Lung (tissue), 11 donors: ENCODE measurements at regions not wholly inside any gene's neighbourhood (a gene's known extent, or its start where the extent isn't known, plus 50 kb on each side); places are given as distances from the start of the nearest gene placed in this dataset.

Experiments
- ATAC-seq: fragments of 200-7000 bp; cut with Tn5 transposase; one replicate; pipeline ENCODE4 v1.9.1; 2020; ENCODE audit warnings: moderate number of reproducible peaks; ENCODE audit not compliant: insufficient read depth, low FRiP score
- DNase-seq, 3 donors: peaks; one replicate each; pipeline ENCODE4 v3.0.0-alpha.2; 2013 to 2017
- H3K27ac ChIP-seq, 2 donors: one replicate each; pipeline ENCODE4 v1.5.1; 2013; ENCODE audit warnings: mild to moderate bottlenecking in 2 of 2, moderate library complexity in 2 of 2, control low read depth in 1 of 2, inconsistent platforms in 1 of 2, low read depth in 1 of 2, low read length in 1 of 2
- H3K27me3 ChIP-seq, 3 donors: one replicate each; pipeline ENCODE4 v1.5.1; 2013; ENCODE audit warnings: low read length in 2 of 3; ENCODE audit not compliant: control insufficient read depth in 3 of 3, insufficient read depth in 3 of 3
- H3K36me3 ChIP-seq, 4 donors: one replicate each; pipeline ENCODE4 v1.5.1; 2013; ENCODE audit warnings: low read length in 4 of 4, mild to moderate bottlenecking in 1 of 4, moderate library complexity in 1 of 4; ENCODE audit not compliant: control insufficient read depth in 4 of 4, insufficient read depth in 4 of 4
- H3K4me1 ChIP-seq, 5 donors: one replicate each; pipeline ENCODE4 v1.5.1; 2013; ENCODE audit warnings: low read length in 5 of 5, mild to moderate bottlenecking in 2 of 5, moderate library complexity in 1 of 5; ENCODE audit not compliant: control insufficient read depth in 5 of 5, insufficient read depth in 5 of 5
- H3K4me3 ChIP-seq: one replicate; pipeline ENCODE4 v1.5.1; 2013; ENCODE audit warnings: mild to moderate bottlenecking, control low read depth, moderate library complexity
- H3K9ac ChIP-seq, 2 donors: one replicate each; pipeline ENCODE4 v1.5.1; 2013; ENCODE audit warnings: low read length in 2 of 2, control low read depth in 1 of 2; ENCODE audit not compliant: insufficient read depth in 1 of 2
- H3K9me3 ChIP-seq, 4 donors: one replicate each; pipeline ENCODE4 v1.5.1; 2013; ENCODE audit warnings: low read length in 3 of 4, mild to moderate bottlenecking in 1 of 4, moderate library complexity in 1 of 4; ENCODE audit not compliant: control insufficient read depth in 4 of 4, insufficient read depth in 3 of 4
- CTCF ChIP-seq: IDR thresholded peaks from 2 replicates; pipeline ENCODE4 v1.5.1; 2012; ENCODE audit warnings: mild to moderate bottlenecking; ENCODE audit errors: control extremely low read depth, extremely low read depth
- WGBS, 2 donors: extraction: QIAGEN DNeasy Blood & Tissue Kit; methylation state at CpG; one replicate each; pipeline ENCODE4 v1.1.7; 2013; 5-methylcytosine and 5-hydroxymethylcytosine counted together
- donor health status: control.
- donor health status: control.
- donor health status: Bipolar disorder and iron deficiency.
- donor health status: healthy.
- donor health status: DM: yes; HTN: yes; CAD: no.

- peaks cover 0 to 6% (median 0%) of the 10 kb centered on the region in 4 donors for H3K9me3 ChIP-seq
- H3K4me3 ChIP-seq = no peak overlapping the region
- DNase-seq = no peak
- H3K9ac ChIP-seq = no peak overlapping the region
- no peak for ATAC-seq
- H3K27ac ChIP-seq = no peak overlapping the region
- peaks cover 0 to 2% (median 0%) of the 10 kb centered on the region in 5 donors for H3K4me1 ChIP-seq
- peaks cover 5 to 59% (median 33%) of the 10 kb centered on the region in 3 donors for H3K27me3 ChIP-seq
- WGBS, 2 donors = 22% methylated on average over 9 of the region's 9 CpGs
- no peak for TF ChIP-seq CTCF
- no peaks in the 10 kb centered on the region for H3K36me3 ChIP-seq
Measured at GRCh38 chr15:83372434-83372891, 74.7 kb upstream of the SH3GL3 start.

- Histone ChIP-seq H3K27ac (no peak overlapping the region), H3K27me3 (peaks cover 4 to 46% (median 36%) of the 10 kb centered on the region in 3 donors), H3K36me3 (no peaks in the 10 kb centered on the region), H3K9ac (no peak overlapping the region), H3K9me3 (no peaks in the 10 kb centered on the region), H3K4me1 (peaks cover 0 to 4% (median 0%) of the 10 kb centered on the region in 5 donors), H3K4me3 (no peak overlapping the region)
- WGBS, 2 donors = 8 to 9% methylated on average over 26 to 34 of the region's 34 CpGs
- ATAC-seq (no peak), DNase-seq (no peak)
- TF ChIP-seq CTCF = no peak
Measured at GRCh38 chr15:83378921-83379578, 68.1 kb upstream of the SH3GL3 start.

- H3K4me3 ChIP-seq = no peak overlapping the region
- WGBS, 2 donors = 25 to 28% methylated on average over 19 of the region's 19 CpGs
- no peak for TF ChIP-seq CTCF
- no peak for DNase-seq
- H3K9me3 ChIP-seq = no peaks in the 10 kb centered on the region
- peaks cover 4 to 41% (median 34%) of the 10 kb centered on the region in 3 donors for H3K27me3 ChIP-seq
- no peak overlapping the region for H3K9ac ChIP-seq
- no peak for ATAC-seq
- H3K4me1 ChIP-seq = peaks cover 0 to 4% (median 0%) of the 10 kb centered on the region in 5 donors
- no peak overlapping the region for H3K27ac ChIP-seq
- no peaks in the 10 kb centered on the region for H3K36me3 ChIP-seq
Measured at GRCh38 chr15:83379579-83379959, 67.6 kb upstream of the SH3GL3 start.
